SIG-M5 (cell line): ENCODE measurements at regions not wholly inside any gene's neighbourhood (a gene's known extent, or its start where the extent isn't known, plus 50 kb on each side); places are given as distances from the start of the nearest gene placed in this dataset.

Source experiments
- DNase-seq: peaks from one replicate; lab custom pipeline; 2025; lab: John Stamatoyannopoulos, UW

DNA sequence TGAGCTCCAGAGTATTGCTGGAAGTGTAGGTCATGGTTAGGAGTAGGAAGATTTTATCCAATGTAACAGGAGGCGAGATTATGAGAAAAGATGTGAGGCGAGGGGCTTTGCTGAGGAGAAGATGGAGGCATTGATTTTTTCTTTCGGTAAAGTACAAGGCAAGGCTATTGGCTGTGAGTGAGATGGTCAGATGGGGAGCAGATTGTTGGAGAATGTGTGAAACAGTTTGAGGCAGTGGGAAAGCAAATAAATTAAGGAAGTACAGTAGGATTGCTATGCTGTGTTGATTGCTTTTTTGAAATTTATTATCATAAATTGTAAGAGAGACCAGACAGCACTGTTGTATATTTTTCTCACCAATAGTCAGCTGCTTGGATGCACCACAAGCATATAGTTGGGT is 173.3 kb downstream of the KCNE4 start:
- DNase-seq: no peak

DNA sequence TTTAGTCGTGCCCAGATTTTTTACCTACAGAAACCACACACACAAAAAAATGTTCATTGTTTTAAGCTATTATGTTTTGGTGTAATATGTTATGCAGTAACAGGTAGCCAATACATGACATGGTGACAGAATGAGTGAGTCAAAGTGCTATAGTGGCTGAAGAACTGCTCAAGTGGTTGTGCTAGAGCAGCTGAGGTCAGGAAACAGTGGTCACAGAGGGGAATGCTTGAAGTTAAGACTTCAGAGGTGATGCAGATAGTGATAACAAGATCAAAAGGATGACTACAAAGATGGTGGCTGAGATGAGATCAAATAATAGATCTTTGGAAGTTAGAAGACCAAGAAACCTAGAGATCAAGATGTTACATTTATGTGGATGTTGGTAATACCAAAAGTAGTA is 174.3 kb downstream of the KCNE4 start:
- DNase-seq: no peak

DNA sequence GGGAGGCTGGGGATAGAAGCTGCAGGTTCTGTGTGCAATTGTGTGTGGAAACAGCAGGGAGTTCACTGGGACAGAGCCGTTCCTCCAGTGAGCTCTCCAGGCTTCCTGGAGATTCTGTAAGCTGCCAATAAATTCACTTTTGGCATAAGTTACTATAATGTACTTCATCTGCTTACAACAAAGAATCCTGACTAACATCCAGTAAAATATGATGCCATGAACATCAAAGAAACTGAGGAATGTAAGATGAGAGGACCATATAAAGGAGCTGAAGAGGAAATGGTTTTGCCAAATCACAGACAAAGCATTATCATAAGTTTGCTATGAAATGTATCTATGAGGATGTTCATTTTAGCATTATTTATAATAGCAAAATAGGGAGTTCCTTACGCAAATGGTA is 175.3 kb downstream of the KCNE4 start:
- DNase-seq: no peak

DNA sequence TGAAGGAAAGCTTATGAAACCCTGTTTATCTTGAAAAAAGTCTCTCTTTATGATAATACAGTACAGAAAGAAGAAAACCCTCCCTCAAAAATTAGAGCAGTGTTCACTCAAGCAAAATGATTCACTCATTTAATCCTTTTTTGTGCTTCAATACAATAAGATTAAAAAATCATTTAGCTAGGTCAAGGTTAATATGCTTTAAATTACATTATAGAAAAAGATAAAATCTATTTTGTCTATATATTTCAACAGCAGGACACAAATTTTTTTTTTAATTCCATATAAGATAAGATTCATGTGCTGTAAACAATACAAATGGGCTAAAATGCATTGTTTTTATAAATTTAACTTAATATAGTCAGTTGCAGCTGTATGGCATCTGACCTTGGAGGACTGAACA is 176.9 kb downstream of the KCNE4 start:
- no peak for DNase-seq

DNA sequence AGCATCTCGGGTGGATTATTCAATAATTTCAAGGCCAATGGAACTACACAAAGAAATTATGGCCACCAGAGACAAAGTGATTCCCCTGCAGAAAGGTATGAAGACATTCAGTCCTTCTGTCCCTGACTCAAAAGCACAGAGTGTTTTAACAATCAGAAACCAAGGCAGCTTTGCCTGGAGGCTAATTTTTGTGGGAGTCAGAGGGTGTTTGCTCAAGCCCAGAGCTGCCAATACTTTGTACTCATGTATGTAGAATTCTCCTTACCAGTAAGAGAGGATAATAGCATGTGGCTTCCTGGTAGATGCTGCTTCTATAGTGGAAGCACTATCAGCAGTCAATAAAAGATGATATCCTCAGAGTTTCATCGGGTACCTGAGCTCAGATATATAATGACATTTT is 178.4 kb downstream of the KCNE4 start:
- no peak for DNase-seq

DNA sequence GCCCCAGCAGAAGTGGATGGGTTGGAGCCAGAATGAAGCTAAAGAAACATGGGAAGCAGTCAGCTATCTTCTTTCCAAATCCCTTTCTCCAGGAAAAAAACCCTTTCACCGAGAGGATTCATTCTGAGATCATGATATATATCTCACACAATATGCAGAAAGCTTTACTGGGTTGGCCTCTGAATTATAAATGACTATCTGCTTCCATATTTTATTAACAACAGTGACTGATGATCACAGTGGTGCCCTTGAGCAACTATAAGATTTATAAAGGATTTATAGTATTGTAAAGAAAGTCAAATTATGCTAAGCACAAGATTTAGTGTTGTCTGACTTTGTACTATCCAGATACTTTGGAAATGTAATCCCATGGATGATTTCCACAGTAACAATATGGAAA is 180.3 kb downstream of the KCNE4 start:
- DNase-seq: no peak

DNA sequence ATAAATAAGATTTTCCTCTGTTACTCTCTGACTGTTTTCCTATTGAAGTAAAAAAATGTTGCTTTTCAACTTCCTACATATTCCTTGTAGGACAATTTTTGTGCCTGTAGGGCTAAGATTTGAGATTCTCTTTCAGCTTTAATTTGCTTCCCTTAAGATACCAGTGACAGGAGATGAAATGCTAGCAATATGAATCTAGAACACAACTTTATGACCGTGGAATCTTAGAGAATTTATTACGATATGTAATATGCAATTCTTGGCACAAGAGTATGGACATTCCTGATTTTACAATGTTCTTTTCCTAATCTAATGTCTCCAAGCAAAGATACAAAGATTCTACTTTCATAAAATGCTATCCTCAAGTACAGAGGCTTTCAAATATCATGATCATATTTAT is 180.9 kb downstream of the KCNE4 start:
- no peak for DNase-seq

DNA sequence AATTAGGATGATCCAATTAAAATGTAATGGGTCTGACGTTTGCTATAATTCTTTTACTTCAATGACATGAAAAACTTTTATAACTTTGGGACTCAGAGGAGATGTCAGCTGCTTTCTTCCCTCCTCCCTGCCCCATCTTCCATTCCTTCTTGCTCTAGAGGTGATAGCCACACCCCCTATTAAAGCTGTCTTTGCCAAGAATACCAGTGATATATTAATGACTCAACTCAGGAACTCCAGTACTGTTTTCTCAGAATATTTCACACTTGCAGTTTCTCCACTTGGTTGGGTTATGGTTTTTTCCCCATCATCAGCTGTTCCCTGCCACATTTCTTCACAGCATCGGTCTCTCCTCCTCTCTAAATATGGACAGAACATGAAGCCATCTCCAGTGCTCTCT is 184.0 kb downstream of the KCNE4 start:
- DNase-seq: no peak

DNA sequence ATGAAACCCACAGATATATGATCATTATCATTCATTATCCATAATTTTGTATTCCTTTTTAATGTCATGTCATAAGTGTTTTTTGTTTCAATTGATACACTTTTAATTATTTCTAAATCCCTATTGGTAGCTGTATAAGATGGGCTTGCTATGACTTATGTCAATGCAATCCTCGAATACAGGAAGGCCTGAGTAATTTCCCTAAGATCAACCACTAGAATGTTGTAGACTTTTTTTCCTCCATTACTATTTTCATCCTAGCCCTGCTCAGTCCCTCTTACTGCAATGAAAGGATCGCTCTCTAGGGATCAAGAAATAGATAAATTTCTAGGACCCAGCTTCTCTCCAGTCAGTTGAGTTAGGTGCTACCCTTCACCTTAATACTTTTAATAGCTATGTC is 186.3 kb downstream of the KCNE4 start:
- no peak for DNase-seq

DNA sequence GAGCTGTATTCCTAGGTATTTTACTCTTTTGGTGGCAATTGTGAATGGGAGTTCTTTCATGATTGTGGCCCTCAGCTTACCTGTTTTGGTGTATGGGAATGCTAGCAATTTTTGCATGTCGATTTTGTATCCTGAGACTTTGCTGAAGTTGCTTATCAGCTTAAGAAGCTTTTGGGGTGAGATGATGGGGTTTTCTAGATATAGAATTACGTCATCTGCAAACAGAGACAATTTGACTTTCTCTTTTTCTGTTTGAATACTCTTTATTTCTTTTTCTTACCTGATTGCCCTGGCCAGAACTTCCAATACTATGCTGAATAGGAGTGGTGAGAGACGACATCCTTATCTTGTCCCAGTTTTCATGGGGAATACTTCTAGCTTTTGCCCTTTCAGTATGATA is 191.2 kb downstream of the KCNE4 start:
- DNase-seq: no peak

DNA sequence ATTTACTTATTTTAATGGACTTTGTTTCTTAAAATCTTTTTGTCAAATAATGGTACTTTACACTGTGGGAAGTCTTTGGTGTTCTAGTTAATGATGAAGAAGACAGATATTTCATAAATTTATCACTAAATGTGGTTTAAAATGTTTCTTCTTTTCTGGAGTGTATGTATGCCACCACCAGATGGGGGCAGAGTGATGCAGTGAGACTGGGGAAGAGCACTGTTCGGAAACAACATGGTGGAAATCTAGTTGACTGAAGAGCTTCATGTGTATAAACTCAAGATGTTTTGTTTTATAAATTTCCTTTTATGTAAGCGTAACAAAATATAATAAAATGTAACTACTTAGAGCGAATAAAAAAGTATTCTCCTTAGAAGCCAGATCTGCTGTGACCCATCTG is 195.1 kb downstream of the KCNE4 start:
- DNase-seq: no peak

DNA sequence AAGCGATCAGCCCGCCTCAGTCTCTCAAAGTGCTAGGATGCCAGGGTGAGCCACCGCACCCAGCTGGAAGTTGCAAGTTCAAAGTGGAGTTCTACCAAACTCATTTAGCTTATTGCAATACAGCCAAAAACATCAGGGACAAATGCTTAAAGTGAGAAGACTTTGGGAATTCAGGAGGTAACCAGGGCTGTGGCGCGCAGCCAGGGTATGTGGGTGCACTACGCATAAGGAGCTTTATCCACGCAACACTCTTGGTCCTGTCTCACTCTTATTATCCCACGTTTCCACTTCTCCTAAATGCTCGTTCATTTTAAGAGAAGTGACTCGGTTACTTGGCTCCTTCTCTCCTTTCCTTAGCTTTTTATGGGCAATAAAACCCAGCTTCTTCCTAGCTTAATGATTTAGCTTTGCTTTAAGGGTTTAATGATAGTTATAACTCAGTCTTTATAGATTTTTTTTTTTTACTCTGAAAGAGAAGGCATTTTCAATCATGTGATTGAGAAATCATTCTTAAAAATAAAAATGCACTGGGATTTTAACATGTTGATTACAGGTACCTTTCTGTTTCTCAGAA is 199.8 kb downstream of the KCNE4 start:
- no peak for DNase-seq

DNA sequence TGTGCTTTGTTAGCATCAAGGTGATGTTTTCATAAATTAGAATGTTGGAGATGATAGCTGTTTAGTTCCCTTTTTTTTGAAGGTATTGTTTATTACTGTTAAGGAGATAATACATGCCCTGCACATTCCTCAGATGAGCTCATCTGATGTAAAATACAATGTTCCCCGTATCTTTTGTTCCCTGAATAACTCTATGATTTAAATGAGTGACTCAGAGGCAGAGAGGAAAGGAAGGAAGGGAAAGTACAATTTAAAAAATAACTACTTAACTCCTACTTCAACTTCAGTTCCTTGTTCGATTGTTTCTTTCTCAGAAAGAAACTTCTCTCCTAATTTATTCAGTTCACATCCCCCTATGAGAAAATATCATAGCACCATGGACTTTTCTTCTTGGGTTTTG is 208.7 kb downstream of the KCNE4 start:
- no peak for DNase-seq

DNA sequence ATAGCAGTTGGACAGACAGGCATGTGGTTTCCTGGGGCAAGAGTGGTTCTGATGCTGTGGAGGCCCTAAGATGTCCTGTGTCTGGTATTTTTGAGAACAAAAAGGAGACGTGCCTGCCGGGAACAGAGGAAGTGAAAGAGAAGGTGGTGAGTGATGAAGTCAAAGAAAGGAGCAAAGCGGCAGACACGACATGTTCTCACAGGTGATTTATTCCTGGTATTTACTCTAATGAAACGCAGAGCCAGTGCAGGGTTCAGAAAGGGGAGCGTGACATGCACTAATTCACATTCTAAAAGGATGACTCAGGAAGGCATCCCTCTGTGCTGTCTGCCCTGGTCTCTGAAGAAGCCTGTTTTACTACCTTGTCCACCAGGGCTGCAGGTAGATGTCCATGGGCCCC is 211.0 kb downstream of the KCNE4 start:
- DNase-seq: no peak

DNA sequence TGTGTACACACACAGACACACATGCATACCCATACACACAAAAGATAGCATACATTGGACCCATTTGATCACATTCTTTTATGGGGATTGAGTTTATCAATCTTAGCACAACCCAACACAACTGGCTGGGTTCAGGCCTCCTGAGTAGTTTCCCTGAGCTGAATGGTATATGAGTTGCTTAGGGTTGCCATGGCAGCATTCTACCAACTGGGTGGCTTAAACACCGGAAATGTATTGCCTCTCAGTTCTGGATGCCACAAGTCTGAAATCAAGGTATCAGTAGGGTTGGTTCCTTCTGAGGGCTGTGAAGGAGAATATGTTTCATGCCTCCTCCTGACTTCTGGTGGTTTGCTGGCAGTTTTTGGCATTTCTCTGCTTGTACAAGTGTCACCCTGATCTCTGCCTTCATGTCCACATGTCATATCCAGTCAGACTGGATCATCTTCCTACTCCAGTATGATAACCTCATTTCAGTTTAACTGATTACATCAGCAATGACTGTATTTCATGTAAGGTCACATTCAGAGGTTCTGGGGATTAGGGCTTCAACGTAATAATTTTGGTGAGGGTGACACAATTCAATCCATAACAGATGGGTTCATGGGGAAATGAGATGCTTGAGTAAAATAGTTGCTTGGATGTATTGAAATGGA is 212.7 kb downstream of the KCNE4 start:
- DNase-seq: no peak

DNA sequence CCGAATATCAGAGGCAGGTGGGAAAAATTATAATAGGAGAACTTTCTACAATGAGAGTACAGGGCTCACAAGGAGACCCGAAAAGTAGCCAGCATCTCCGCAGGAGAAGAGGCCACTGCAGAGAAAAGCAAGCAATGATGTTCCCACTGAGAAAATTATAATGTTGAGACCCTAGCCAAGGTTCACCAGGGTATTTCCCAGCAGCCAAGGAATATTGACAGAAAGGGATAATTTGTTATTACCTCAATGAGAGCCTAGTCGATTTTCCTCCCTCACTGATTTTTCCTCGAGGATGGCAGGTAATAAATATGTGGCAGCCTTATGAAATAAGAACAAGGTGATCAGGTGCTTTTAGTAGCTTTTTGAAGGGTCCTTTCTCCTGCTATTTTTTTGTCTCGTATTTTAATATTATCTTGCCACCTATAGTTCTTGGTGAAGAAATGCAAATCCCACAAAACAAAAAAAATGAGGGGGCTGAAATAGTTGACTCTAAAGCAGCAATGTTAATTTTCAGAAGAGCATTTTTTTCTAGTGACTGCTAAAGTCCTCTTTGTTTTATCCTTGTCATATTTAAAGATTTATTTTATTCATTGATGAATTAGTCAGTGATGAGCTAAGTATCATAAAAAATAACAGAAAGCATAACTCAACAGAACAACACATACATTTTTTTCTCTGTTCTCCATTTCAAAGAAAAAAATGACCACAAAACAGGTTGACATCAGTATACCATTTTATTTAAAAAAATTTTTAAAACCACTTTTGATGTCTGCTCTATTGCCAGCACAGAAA is 215.4 kb downstream of the KCNE4 start:
- no peak for DNase-seq

DNA sequence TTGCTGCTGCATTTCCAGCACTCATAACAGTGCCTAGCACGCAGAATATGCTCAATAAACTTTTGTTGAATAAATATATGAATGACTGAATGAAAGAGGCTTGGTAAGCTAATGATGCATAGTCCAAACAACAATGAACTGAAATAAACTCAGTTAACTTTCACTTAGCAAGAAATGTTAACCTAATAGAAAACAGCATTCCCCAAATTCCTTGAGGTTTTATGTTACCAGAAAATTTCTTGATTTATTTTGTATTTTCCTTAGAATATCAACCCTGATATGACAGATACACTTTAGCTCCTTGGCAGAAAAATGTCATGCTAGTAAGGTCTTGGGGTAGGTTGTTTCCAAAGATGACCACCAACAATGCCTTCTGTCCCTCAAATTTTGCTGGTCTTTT is 217.4 kb downstream of the KCNE4 start:
- DNase-seq: no peak

DNA sequence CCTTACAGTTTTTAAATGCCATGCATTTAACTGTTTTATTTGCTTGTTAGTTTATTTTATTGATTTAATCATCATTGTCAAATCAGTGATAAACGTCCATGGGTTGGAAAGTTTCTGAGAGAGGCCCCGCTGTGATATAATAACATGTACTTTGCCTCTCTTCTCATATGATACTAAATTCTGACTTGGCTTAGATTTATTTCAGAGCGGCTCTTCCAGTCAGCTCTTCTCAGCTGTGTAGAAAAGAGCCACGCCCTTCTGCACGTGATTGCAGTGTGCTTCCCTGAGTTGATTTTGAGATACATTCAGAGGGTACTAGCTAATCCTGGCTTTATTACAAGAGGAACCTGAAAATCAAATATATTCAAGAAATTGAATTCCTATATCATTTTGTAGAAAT is 218.6 kb downstream of the KCNE4 start:
- no peak for DNase-seq

DNA sequence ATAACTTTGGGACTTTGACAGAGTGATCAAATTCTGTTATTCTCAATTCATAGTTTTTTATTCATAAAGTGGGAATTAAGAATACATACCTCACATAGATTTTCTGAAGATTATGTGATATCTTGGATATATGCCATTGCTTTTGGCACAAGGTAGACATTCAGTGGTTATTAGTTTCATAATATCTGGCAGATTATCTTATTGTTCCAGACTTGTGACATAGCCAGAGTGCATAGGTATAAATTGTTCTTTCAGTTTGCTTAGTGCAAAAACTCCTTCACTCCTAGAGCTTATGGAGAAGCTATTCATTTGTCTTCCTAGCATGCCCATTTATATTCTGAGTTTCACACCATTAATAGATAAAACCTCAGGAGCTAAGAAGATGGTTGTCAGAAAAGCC is 222.0 kb downstream of the KCNE4 start:
- DNase-seq: no peak

DNA sequence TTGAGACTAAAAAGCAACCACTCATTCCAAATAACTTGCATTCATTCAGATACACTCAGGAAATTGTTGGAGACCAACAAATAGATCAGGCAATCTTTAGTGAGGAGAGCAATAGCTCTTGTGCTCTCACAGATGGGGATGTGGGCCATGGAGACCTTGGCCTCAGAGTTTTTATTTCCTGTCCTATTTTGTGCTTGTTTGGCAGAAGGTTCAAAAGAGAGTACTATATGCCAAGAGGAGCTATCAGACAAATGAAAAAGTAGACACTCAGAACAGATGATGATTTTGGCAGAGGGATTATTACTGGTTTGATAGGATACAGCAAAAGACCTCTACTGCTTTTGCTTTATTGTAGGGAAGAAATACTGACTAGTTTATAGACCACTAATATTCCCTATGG is 230.2 kb downstream of the KCNE4 start:
- no peak for DNase-seq

DNA sequence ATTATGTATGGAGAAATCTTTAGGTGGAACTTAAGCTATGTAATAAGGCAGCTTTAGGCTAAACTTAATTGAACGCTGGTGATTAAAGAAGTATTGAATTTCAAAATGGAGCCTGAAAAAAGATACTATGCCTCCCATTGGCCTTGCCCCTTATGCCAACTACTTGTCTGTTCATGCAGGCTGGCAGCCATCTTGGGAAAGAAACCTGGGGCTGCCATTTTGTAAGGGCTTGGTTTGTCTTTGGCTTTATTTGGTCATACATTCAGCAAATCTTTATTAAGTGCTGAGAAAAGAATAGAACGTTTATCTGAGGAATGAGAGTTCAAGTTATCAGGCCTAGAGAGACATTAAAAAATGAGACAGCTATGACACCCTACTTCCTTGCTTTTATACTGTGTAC is 231.3 kb downstream of the KCNE4 start:
- DNase-seq: no peak

DNA sequence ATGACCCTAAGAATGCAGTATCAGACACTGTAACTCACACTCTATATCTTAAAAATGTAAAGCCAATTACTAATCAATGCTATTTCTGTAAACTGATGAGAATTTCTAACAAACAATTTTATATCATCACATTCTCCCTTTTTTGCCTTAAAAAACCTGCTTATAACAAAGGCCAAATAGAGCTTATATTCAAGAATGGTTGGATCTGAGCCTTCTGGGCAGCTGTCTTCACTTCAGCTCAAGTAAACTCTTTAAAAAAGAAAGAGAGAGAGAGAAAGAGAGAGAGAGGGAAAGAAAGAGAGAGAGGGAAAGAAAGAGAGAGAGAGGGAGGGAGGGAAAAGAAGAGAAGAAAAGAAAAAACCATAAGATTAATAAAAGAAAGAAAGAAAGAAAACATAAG is 231.8 kb downstream of the KCNE4 start:
- DNase-seq: no peak

DNA sequence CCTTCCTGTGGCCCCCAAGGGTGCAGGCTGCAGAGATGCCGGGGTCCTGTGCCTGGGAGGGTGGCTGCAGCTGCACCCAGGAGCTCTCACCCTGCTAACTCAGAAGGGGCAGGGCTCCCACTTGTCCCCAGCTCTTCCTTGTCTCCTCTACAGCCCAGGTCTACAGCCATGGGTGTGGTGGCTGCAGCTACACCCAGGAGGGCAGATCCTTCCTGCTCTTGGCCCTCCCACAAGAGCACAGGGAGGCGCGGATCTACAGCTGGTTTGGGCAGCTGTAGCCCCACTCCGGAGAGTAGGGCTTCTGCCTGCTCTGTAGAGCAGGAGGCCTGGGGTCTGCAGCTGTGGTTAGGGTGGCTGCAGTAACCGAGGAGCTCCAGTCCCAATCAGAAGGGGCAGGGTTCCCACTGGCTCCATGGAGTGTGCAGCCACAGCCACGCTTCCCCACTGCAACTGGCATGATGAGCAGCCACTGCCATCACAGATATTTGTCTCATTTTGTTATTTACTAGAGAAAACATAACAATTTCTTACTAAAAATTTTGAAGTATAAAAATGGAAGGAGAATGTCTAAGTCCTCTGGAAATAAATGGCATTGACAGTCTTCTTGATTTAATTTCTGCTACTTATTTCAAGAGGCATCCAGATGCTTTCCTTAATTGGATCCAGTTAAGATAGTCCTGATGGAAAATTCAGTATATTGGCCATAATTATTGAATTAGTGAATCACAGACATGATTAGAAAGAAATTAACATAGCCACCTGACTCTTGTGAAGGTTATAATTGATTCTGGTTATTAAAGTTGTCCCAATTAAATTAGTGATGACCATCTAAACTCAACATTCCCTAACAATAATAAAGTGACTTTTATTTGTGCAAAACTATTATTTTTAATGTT is 233.6 kb downstream of the KCNE4 start:
- no peak for DNase-seq
